Superior temporal gyrus (tissue), 1 donor: ENCODE measurements at regions not wholly inside any gene's neighbourhood (a gene's known extent, or its start where the extent isn't known, plus 50 kb on each side); places are given as distances from the start of the nearest gene placed in this dataset.
"Not testable (repeated sequence)": the region's sequence is repeated elsewhere in the genome, so short reads cannot be mapped to it uniquely, and the experiment has no call there.

ENCODE experiments used
- DNase-seq: peaks from one replicate; pipeline ENCODE4 v3.0.0-alpha.2; 2016; ENCODE audit errors: extremely low spot score

GRCh38 chrX:77160301-77160700 lies 286.9 kb upstream of the FGF16 start:
- DNase-seq, result no peak

GRCh38 chrX:77162777-77163176 lies 284.4 kb upstream of the FGF16 start:
- no peak for DNase-seq

GRCh38 chrX:77167993-77168392 lies 279.2 kb upstream of the FGF16 start:
- no peak for DNase-seq

GRCh38 chrX:77174680-77175519 lies 272.3 kb upstream of the FGF16 start:
- DNase-seq, result no peak

GRCh38 chrX:77200663-77201062 lies 246.5 kb upstream of the FGF16 start:
- DNase-seq, result no peak

- DNase-seq, result no peak
These were observed 224.1 kb upstream of the FGF16 start for GRCh38 chrX:77223046-77223445.

DNA sequence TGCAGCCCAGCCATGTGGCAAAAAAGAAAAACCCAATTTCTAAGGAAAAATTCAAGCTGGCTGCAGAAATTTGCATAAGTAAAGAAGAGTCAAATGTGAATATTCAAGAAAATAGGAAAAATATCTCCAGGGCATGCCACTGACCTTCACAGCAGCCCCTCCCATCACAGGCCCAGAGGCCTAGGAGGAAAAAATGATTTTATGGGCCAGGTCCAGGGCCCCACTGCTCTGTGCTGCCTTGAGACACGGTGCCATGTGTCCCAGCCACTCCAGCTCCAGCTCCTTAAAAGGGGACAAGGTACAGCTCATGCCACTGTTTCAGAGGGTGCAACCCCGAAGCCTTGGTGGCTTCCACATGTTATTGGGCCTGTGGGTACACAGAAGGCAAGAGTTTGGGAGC lies 182.7 kb upstream of the FGF16 start:
- no peak for DNase-seq

GRCh38 chrX:77275392-77275791 lies 171.8 kb upstream of the FGF16 start:
- DNase-seq, result no peak

GRCh38 chrX:77276742-77277141 lies 170.4 kb upstream of the FGF16 start:
- no peak for DNase-seq

- DNase-seq, result no peak
These were observed 169.3 kb upstream of the FGF16 start for GRCh38 chrX:77277911-77278310.

- not testable (repeated sequence) for DNase-seq
These were observed 167.8 kb upstream of the FGF16 start for GRCh38 chrX:77279373-77279772.

GRCh38 chrX:77293331-77293995 lies 153.7 kb upstream of the FGF16 start:
- no peak for DNase-seq

- DNase-seq, result no peak
These were observed 148.9 kb upstream of the FGF16 start for GRCh38 chrX:77298296-77298695.

DNA sequence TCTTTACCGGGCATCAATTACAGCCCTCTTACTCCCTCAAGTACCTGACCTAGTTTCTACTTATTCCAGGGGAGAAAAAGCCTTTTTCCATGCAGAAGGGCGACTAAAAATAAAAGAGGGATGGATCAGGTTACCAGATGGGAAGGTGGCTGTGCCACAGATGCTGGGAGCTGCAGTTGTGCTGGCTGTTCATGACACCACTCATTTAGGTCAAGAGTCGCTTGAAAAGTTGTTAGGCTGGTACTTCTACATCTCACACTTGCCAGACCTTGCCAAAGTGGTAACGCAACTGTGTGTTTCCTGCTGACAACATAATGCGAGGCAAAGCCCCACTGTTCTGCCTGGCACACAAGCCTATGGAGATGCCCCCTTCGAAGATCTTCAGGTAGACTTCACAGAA lies 148.4 kb upstream of the FGF16 start:
- no peak for DNase-seq

- no peak for DNase-seq
These were observed 147.6 kb upstream of the FGF16 start for GRCh38 chrX:77299549-77299948.

GRCh38 chrX:77342004-77342403 lies 105.2 kb upstream of the FGF16 start:
- no peak for DNase-seq

DNA sequence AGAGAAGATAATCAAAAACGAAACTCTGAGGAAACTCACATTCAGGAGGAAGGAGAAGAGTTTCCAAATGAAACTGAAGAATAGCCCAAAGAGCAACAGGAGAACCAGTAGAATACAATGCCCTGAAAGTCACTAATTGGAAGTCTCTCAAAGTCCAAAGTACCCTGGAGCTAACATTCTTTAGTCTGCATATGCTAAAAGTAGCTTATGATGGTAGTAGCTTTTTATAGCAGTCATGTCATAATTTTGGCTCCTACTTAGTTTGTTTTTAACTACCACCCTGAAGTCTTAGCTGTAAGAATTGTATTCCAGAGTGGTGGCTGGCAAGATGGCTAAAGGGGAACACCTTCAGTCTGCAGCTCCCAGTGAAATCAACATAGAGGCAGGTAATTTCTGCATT lies 100.3 kb upstream of the FGF16 start:
- no peak for DNase-seq

- no peak for DNase-seq
These were observed 99.6 kb upstream of the FGF16 start for GRCh38 chrX:77347572-77347971.

DNA sequence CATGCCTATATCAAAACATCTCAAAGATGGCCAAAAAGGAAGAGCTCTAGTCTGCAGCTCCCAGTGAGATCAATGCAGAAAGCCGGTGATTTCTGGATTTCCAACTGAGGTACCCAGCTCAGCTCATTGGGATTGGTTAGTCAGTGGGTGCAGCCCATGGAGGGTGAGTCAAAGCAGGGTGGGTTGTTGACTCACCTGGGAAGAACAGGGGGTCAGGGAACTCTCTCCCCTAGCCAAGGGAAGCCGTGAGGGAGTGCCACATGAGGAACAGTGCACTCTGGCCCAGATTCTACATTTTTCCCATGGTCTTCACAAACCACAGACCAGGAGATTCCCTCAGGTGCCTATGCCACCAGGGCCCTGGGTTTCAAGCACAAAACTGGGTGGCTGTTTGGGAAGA lies 57.3 kb upstream of the FGF16 start:
- DNase-seq, result no peak

DNA sequence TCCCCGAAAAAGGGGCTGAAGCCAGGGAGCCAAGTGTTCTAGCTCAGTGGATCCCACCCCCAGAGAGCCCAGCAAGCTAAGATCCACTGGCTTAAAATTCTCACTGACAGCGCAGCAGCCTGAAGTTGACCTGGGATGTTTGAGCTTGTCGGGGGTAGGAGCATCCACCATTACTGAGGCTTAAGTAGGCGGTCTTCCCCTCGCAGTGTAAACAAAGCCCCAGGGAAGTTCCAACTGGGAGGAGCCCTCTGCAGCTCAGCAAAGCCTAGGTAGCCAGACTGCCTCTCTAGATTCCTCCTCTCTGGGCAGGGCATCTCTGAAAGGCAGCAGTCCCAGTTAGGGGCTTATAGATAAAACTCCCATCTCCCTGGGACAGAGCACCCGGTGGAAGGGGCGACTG lies 56.8 kb upstream of the FGF16 start:
- DNase-seq, result not testable (repeated sequence)

DNA sequence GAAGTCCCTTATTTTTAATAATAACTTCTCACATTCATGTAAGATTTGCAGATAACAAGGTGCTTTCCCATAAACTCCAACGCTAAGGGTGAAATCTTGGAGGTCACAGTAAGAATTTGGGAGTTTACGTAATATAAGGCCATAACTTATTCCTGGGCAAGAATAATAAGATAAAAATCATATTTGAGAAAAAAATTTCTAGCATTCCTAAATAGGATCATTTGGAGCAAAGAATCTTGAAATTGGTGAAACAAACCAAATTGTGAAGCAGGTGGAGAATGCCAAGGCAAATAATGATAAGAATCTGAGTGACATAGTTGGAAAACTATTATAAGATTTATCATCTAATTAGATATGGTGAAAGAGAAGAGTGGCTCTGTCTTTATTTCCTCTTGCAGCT lies 50.4 kb upstream of the FGF16 start:
- DNase-seq, result no peak
